T-helper 17 cell (primary cell): ENCODE measurements at regions not wholly inside any gene's neighbourhood (a gene's known extent, or its start where the extent isn't known, plus 50 kb on each side); places are given as distances from the start of the nearest gene placed in this dataset.

Source experiments
- ATAC-seq: fragments of 150-1000 bp; cut with Tn5 transposase; 2 replicates; pipeline ENCODE4 v1.10.0; 2021; ENCODE audit warnings: mild to moderate bottlenecking, moderate library complexity
- DNase-seq, 3 donors: peaks; one replicate each; pipeline versions ENCODE4 v3.0.0 to v3.0.0-alpha.2; 2020 to 2021
- H3K9me3 ChIP-seq: one replicate; pipeline ENCODE4 v1.7.0; 2013; ENCODE audit warnings: low read length, mild to moderate bottlenecking; ENCODE audit not compliant: control insufficient read depth, poor library complexity, severe bottlenecking
- H3K27ac Mint-ChIP-seq: one replicate; pipeline ENCODE4 v1.8.0; 2022; ENCODE audit warnings: mild to moderate bottlenecking, moderate library complexity, mixed read lengths
- H3K27me3 Mint-ChIP-seq: one replicate; pipeline ENCODE4 v1.8.0; 2022; ENCODE audit warnings: mixed read lengths
- H3K36me3 Mint-ChIP-seq: one replicate; pipeline ENCODE4 v1.8.0; 2022; ENCODE audit warnings: low read depth, mixed read lengths
- H3K4me1 Mint-ChIP-seq: one replicate; pipeline ENCODE4 v1.8.0; 2022; ENCODE audit warnings: mild to moderate bottlenecking, mixed read lengths
- H3K4me3 Mint-ChIP-seq: one replicate; pipeline ENCODE4 v1.8.0; 2022; ENCODE audit warnings: mild to moderate bottlenecking, moderate library complexity, mixed read lengths

DNA sequence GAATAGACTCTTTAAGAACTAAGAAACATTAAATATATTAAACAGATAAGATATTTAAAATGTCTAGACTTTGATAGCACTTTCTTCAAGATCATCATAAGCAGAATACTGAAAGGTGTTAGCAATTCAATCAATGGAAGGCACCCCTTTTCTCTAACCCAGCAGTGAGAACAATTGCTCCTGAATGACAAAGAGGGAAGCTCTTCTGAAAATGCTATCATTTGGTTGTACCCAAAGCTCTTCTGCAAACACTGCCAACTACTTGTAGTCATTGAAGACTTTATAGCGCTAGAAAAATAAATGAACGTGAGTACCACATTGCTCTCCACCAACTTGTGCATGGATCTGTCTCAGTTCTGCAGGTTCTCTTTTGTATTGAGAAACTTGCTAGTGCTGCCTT lies 62.2 kb upstream of the LMO3 start:
- H3K36me3 Mint-ChIP-seq = no peaks in the 10 kb centered on the region
- H3K9me3 ChIP-seq = no peaks in the 10 kb centered on the region
- DNase-seq = no peak

DNA sequence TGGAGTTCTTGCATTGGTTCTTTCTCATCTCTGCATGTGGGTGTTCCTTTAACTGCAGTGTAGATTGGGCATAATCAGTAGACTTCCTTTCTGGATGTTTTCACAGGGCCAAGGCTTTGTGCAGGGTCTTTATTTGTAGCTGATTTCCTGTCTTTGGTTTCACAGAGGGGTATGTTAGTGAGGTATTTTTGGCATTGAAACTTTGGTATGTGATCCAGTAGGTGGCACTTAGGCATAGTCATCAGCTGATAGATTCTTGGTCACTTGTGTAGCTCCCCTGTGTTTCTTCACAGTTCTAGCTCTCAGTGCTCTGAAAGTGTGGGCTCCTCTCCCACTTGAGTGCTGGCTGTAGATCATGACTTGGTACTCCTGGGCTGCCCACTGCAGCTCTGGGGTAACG lies 52.7 kb upstream of the LMO3 start:
- ATAC-seq = no peak
- Mint-ChIP-seq H3K27me3 (no peaks in the 10 kb centered on the region), H3K4me1 (no peaks in the 10 kb centered on the region), H3K4me3 (no peak overlapping the region), H3K27ac (no peak overlapping the region), H3K36me3 (no peaks in the 10 kb centered on the region)
- DNase-seq = no peak
- no peaks in the 10 kb centered on the region for H3K9me3 ChIP-seq

More for the DNA sequence above, 62.2 kb upstream of the LMO3 start:
- no peak overlapping the region for H3K27ac Mint-ChIP-seq
- no peak overlapping the region for H3K4me3 Mint-ChIP-seq
- no peaks in the 10 kb centered on the region for H3K27me3 Mint-ChIP-seq
- no peak for ATAC-seq
- no peaks in the 10 kb centered on the region for H3K4me1 Mint-ChIP-seq
